ENCODE measurements at regions not wholly inside any gene's neighbourhood (a gene's known extent, or its start where the extent isn't known, plus 50 kb on each side); places are given as distances from the start of the nearest gene placed in this dataset.

DNA sequence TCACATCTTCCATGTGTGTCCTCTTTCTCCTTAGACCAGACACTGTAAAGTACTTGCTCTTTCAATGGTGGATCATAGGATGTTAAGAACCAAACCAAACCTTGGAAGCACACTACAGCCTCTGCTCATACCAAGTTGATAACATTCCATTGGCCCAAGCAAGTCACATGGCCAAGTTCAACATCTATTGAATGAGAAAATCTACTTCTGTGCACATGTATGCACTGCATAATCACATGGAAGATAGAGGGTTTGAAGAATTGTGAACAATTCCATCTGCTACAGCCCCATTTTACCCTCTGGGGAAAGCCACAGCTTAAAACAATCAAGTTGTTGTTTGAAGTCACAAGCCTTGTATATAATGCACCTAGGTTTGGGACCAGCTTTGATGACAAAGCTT lies 68.2 kb downstream of the MFAP3 start:
- no peak for DNase-seq (ENCODE audit: low read depth, low spot score)

DNA sequence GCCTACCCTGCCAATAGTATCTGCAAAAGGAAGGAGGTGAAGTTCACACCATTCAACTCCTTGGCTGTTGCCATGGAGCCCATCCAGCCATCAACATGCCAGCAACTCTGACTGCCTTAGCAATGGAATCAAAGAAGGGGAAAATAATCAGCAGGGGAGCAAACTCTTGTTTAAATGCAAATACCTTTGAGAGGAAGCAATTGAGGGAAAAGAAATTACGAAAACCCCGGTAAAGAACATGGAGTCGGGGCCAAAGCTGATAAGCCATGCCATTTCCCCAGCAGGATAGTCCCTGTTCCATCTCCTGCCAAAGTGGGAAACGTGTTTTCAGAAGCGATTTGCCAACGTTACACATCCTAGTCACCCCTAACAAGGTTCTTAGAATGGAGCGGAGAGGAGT lies 69.0 kb downstream of the MFAP3 start:
- DNase-seq (ENCODE audit: low read depth, low spot score): peak; percentile 86

DNA sequence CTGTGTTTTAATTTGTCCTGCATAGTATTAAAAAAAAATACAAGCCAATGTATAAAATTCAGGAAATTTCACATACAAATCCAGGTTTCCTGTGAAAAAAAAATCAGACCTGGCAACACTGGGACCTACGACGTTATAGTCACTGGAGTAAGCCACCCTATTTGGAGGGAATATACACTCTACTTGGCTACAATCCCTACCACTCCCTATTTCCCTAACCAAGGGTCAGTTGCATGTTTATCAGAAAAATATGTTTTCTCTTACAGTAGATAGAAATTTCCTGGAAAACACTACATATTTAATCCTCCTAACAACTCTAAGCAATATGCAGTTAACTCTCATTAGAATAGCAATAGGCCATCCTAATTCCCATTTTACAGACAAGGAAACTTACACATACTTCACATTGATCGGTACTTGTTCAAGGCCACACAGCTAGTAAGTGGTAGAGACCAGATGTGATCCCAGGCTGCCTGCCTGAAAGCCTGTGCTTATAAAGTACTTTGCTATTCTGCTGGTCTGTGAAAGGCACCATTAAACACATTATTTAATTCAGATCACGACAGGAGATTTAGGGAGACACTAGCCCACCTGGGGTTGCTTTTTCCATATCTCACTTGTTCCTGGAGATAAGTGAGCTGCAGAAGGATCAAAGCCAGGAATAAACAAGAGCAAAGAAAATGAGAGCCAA lies 70.8 kb downstream of the MFAP3 start:
- DNase-seq (ENCODE audit: low read depth, low spot score): no peak

DNA sequence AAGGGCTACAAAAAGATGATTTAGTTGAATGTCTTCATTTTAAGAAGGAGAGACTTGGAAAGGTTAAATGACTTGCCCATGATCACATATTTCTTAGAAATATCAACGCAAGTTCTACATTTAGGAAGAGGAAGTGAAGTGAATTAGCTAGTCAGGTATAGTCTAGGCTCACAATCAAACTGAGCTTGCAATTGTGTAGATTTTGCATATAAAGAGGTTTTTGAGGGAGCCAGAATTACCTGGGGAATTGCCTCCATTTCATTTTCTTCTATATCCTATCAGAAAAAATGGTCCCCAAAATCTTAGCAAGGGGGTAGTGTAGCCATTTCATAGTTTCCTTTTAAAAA lies 71.3 kb downstream of the MFAP3 start:
- no peak for DNase-seq (ENCODE audit: low read depth, low spot score)

DNA sequence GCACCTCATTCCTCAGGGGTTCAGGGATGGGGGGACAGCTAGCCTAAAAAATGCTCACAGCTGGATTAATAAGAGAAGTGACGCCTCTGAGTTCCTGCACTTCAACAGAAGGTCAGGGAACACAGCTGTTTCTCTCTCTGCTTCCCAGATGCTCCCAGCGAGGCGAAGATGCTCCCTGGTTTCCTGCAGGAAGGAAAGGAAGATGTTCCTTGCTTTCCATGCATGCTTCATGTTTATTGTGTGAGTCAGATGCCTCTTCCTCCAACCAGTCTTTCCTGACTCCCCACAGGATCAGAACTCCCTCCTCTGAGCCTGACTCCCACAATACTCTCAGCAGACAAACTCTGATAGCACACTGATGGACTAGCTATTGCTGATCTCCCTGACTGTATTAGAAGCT lies 71.9 kb downstream of the MFAP3 start:
- no peak for DNase-seq (ENCODE audit: low read depth, low spot score)

DNA sequence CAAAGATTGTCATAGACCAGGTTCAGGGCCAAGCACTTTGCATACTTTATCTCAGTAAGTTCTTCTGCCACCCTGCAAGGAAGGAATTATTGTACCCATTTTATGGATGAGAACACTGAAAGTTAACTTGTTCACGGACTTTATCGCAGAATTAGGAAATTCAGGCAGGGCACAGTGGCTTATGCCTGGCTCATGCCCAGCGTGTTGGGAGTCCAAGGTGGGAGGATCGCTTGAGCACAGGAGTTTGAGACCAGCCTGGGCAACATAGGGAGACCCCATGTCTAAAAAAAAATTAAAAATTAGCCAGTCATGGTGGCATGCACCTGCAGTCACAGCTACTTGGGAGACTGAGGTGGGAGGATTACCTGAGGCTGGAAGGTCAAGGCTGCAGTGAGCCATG lies 72.4 kb downstream of the MFAP3 start:
- DNase-seq (ENCODE audit: low read depth, low spot score): no peak

DNA sequence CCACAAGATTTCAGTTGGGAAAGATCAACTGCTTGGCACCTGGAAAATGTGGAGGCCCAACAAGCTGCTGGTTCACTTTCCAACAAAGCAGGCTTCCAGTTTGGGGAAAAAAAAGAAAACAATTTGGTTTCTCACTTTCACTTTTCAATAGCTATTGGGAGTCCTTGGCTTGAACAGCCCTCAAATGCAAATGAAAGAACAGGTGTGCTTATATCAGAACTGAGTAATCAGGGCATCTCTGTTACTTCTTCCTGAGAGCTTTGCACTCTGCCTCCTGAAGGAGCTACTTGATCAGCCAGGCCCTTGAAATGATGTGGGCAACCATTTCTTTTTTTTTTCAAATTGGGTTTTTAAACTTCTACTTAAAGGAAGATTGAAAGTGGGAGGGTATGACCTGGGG lies 73.5 kb downstream of the MFAP3 start:
- no peak for DNase-seq (ENCODE audit: low read depth, low spot score)

DNA sequence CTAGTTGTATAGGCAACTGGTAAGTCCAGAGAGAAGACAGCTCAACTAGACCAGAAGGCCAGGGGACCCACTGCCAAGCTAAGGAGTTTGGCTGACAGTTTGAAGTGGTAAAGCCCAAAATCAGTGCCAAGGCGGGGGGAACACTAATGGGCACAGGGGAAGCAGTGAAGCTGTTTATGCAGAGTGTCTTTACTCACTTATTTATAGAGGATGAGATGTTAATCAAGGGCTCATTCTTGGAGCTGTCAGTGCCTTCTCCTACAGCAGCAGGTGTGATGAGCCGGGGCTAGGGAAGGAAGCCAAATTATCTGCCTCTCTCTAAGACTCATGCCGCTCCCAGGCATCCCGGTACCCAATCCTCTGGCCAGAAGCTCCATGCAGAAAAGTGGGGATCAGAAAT lies 75.2 kb upstream of the GALNT10 start:
- DNase-seq (ENCODE audit: low read depth, low spot score): no peak

DNA sequence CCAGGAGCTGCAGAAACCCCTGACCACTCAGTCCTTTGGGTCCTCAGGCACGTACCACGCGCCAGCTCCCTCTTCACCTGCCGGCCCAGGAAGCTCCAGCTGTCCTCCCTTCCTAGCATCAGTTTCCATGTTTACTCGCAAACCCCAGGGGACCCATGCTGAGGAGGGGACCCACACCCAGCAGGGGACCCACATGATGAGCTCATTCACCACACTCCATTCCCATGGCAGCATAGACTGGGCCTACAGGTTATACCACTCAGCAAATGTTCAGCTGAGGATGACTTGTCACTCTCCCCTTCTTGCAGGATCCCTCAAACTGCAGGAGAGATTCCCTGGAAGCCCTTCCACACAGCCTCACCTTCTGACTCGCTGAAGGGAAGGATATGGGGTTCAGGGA lies 73.5 kb upstream of the GALNT10 start:
- DNase-seq (ENCODE audit: low read depth, low spot score): no peak

DNA sequence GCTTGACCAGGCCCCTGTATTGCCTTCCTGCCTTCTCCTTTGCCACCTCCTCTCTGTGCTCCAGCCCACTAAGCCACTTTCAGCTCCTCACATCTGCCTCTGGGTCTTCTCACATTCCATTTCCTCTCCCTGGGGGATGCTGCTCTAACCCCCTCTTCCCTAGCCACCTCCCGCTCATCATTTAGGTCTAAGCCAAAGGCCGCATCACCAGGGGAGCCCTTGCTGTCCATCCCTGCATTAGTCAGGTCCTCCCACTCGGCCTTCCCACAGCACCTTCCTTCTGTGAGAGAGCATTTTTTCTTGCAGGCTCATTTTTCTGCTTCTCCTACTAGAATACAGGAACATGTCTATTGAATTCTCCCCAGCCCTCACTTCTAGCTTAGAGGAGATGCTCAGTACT lies 72.6 kb upstream of the GALNT10 start:
- DNase-seq (ENCODE audit: low read depth, low spot score): no peak

DNA sequence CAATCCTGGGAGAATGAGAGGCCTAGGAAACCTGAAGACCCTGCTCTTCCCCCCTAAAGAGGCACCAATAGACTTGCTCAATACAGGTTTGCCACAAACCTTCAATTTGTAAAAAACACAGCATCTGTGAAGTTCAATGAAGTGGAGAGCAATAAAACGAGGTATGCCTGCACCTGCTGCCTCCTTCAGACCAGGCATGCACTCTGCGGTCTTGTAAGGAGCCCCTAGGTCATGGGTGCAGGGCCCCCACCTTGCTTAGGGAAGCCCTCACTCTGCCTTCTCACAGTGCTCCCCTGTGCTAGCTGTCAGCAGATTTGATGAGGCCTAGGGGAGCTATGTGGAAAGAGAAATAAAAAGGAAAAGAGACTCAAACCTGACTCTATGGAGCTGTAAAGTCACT lies 72.1 kb upstream of the GALNT10 start:
- no peak for DNase-seq (ENCODE audit: low read depth, low spot score)

DNA sequence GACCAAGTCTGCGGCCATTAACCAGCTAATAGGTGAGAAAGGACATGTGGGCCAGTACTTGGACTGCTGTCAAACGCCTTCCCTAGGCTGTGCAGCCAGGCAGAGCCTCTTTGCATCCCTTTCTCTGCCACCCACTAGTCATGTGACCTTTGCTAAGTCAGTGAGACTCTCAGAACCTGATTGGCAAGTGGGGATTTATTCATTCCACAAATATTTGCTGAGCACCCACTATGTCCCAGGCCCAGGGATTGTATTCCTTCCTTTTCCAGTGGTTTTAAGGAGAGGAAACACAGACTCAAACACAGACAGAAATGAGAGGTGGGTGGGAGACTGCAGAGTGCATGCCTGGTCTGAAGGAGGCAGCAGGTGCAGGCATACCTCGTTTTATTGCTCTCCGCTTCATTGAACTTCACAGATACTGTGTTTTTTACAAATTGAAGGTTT lies 71.6 kb upstream of the GALNT10 start:
- no peak for DNase-seq (ENCODE audit: low read depth, low spot score)

DNA sequence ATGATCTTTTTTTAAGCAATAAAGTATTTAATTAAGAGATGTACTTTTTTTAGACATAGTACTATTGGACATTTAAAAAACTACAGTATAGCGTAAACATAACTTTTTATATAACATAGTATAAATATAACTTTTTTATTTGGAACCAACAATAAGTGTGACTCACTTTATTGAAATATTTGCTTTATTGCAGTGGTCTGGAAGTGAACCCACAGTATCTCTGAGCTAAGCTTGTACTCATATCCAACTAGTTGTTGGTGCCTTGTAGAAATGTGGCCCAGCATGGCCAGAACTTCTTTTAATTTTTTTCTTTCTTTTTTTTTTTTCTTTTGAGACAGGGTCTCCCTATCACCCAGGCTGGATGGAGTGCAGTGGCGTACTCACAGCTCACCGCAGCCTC lies 61.5 kb upstream of the GALNT10 start:
- DNase-seq (ENCODE audit: low read depth, low spot score): no peak

DNA sequence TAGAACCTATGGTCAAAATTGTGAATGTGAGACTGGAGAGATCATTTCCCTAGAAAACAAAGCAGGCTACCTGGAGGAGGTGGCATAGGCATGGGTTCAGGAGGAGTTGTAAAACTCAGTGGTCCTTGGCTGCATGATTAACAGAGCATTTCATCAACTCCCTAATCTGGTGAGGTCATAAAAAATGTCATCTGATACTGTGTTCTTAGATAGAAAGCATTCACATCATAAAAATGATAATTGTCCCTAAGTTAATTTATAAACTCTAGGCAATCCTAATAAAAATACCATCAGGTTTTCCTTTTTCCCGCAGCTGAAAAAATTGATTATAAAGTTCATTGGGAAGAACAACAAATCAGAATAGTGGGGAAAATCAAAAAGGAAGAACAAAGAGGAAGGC lies 60.6 kb upstream of the GALNT10 start:
- no peak for DNase-seq (ENCODE audit: low read depth, low spot score)

DNA sequence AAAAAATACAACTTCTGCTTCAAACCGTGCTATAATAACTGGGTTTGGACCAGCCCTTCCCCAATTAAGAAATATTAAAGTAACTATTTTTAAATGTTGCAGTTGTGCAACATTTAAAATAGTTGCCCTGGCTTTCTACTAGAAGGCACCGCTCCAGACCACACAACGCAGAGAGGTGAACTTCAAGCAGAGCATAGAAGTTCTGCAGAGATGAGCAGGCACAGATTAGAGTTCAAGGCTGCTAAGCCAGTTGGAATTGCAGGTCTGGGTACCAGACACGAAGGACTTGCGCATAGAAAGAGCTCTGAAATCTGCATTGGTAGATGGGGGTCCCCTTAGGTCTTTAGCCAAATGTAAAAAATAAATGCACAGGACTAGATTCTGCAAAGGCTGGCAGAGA lies 58.7 kb upstream of the GALNT10 start:
- DNase-seq (ENCODE audit: low read depth, low spot score): no peak

DNA sequence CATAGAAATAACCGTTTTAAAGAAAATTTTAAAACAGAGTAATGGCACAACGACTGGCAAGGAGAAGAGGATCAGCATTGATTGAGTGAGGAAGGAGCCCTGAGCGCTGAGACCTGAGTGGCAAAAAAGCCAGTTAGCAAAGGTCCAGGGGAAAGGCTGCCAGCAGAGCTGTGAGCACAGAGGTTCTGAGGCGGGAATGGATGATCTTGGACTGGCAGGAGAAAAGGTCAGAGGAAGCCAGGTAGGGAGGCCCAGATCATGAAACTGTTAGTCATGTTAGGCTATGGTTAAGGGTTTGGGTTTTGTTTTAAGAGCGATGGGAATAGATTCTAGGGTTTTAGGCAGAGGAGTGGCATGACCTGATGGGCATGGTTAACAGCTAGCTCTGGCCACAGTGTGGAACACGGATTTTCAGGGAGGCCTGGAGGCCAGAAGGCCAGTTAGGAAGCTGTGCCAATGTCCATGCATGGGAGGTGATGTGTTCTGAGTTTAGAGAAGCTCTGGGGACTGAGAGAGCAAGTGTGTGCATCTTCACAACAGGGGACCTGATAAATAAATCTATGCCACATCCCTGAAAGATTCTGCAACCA lies 57.7 kb upstream of the GALNT10 start:
- DNase-seq (ENCODE audit: low read depth, low spot score): no peak

DNA sequence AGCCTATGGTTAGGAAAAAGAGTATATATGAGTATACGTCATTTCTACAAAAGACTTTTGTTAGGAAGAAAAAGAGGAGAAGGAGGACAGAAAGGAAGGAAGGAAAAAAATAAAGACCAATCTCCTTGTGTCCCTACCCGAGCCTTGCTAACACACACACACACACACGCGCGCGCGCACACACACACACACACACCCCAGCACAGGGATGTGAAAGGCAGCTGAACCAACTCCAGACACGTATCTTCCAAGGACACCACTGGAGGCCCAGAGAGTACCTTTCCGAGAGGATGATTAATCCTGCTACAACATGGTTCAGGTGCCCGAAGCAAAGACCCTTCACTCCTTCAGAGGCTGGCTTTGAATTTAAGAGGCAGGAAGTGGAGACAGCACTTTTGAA lies 56.9 kb upstream of the GALNT10 start:
- DNase-seq (ENCODE audit: low read depth, low spot score): no peak

DNA sequence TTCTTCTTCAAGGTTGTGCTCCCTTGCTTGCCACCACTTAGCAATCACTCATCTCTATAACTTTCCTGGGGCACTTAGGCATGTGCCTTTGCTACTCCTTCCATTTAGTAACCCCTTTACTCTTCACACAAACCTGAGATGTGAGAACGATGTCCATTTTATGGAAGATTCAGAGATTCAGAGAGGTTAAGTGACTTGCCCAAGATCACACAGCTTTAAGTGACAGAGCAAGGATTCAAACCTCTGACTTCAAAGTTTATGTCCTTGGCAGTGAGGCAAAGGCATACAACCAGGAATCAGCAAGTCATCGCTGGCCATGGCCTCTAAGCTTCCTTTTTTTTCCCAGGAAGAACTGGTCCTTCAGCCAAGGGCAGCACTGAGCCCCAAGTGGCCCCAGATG lies 56.0 kb upstream of the GALNT10 start:
- no peak for DNase-seq (ENCODE audit: low read depth, low spot score)

DNA sequence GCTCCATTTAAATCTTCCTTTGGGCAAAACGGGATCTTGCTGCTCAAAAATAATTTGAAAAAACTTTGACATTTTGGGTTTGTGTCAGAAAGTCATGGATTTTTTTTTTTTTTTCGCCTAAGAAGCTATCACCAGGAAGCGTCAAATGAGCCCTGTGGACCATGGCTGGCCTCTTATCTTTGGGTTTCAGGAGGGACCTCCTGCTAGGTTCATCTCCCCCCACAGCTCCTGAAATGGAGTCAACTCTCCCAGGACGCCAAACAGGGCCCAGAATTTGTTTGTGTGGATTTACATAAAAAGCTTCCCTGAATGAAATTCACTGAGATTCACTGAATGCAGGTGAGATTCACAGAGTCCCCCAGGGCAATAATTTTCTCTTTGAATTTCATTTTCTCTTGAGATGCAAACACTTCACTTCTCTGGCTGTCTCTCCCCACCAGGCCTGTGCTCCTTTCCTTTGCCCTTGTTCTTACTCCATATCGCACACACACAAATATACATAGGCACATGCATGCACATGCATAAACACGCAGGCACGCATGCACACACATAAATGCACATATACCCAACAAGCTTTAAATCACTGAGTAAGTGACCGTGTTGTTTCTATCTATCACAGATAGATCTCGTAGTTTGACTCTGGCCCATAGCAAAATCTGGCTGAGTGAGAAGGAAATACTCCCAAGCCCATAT lies 55.3 kb upstream of the GALNT10 start:
- no peak for DNase-seq (ENCODE audit: low read depth, low spot score)

DNA sequence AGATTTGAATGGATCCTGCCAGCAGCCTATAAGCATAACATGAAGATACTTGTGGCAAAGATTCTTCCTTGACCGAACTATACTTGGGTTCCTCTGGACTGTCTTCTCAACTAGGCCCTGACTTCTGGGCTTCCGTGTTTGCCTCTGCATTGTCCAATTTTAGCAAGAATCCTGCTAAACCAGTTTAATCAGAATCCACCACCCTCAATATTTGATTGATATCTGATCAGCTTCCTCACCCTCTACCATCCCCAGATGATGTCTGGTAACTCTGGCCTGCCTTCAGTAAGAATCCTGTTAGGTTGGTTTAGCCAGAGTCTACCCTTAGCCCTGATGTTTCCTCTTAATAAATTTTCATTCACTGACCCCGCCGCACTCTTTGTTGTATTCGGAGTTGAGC lies 54.4 kb upstream of the GALNT10 start:
- DNase-seq (ENCODE audit: low read depth, low spot score): no peak

DNA sequence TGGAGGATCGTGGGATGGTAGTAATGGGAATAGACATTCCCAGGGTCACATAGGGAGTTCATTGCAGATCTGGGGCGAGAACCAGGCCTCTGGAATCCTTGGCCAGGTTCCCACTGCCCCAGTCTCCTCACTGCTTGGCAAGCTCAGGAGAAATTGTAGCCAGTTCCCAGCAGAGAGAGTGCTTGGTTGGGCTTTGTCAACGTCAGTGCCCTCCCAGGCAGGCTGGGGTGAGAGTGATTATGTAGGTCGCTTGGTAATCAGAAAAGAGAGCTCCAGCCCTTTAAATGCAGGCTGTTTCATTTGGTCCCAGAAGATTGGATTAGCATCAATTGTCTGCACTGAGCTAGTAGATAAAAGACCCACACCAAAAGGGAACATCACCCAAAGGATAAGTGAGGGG lies 51.8 kb upstream of the GALNT10 start:
- DNase-seq (ENCODE audit: low read depth, low spot score): no peak

DNA sequence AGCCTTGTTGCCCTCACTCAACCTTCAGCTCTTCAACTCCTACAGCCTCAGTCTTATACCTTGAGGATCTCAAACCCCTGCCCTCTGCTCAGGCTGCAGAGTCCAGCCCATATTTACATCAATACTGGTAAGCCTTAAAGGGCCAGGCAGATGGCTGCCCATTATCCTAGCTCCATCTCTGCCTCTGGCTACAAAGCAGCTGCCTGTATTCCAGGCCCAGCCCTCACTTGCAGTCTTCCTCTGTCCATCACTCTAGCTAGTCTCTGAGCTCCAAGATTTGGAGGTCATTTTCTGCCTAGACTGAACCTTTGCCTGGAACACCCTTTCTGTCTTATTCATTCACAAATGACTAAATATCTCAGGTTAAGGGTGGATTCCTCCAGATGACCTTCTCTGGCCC lies 50.2 kb upstream of the GALNT10 start:
- DNase-seq (ENCODE audit: low read depth, low spot score): no peak

Data from iPS DF 19.7 (cell line).